SK-N-SH (cell line): ENCODE measurements at regions not wholly inside any gene's neighbourhood (a gene's known extent, or its start where the extent isn't known, plus 50 kb on each side); places are given as distances from the start of the nearest gene placed in this dataset.

ENCODE experiments used
- EZH2phosphoT487 ChIP-seq: fragments of 200-600 bp; sonication (generic); IDR thresholded peaks from 2 replicates; pipeline ENCODE4 v1.6.1; 2017; ENCODE audit warnings: low read depth, mixed run types, mild to moderate bottlenecking, antibody characterized with exemption, moderate library complexity, borderline replicate concordance
- SIN3A ChIP-seq: IDR thresholded peaks from 2 replicates; pipeline ENCODE4 v1.6.1; 2012; ENCODE audit warnings: low read depth, mild to moderate bottlenecking, low read length, moderate library complexity, borderline replicate concordance
- TAF1 ChIP-seq: IDR thresholded peaks from 2 replicates; pipeline ENCODE4 v1.6.1; 2012; ENCODE audit warnings: low read depth, mild to moderate bottlenecking, low read length, moderate library complexity, borderline replicate concordance
- YY1 ChIP-seq: IDR thresholded peaks from 2 replicates; pipeline ENCODE4 v1.4.0; 2012; ENCODE audit warnings: low read depth, mild to moderate bottlenecking
- TF ChIP-seq, protein P1 (sequence below): fragments of 200-600 bp; sonication (generic); IDR thresholded peaks from 2 replicates; pipeline ENCODE4 v1.6.1; 2017; ENCODE audit warnings: antibody characterized with exemption, mild to moderate bottlenecking, moderate library complexity

DNA sequence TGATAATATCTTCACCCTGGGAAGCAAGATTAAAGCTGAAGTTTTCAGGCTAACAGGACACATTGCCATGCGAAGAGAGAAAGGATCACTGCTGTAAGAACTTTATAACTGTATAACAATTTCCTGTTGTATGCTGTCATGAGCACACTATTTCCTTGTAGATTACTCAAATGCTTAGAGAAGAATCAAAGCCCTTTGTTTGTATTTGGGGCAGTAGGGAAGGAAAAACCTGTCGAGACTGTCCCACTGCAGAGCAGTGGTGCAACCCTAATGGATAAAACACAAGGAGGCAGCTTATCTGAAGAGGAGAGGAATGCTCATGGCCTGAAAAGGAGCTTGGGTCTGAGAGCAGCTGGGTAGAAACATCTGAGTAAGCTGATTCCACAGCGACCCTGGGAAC, 327.7 kb upstream of the NPSR1 start:
- TF ChIP-seq EZH2phosphoT487 (no peak), SIN3A (no peak), TAF1 (no peak), YY1 (no peak)
- TF ChIP-seq, protein P1, sequence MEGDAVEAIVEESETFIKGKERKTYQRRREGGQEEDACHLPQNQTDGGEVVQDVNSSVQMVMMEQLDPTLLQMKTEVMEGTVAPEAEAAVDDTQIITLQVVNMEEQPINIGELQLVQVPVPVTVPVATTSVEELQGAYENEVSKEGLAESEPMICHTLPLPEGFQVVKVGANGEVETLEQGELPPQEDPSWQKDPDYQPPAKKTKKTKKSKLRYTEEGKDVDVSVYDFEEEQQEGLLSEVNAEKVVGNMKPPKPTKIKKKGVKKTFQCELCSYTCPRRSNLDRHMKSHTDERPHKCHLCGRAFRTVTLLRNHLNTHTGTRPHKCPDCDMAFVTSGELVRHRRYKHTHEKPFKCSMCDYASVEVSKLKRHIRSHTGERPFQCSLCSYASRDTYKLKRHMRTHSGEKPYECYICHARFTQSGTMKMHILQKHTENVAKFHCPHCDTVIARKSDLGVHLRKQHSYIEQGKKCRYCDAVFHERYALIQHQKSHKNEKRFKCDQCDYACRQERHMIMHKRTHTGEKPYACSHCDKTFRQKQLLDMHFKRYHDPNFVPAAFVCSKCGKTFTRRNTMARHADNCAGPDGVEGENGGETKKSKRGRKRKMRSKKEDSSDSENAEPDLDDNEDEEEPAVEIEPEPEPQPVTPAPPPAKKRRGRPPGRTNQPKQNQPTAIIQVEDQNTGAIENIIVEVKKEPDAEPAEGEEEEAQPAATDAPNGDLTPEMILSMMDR: no peak
